SK-N-SH (cell line): ENCODE measurements at regions not wholly inside any gene's neighbourhood (a gene's known extent, or its start where the extent isn't known, plus 50 kb on each side); places are given as distances from the start of the nearest gene placed in this dataset.

Source experiments
- CTCF ChIA-PET: fragments of 300-600, 350-600 bp; formaldehyde crosslinking; extraction: SDS; loops from one replicate; lab custom pipeline; 2021; lab: Yijun Ruan, JAX
- POLR2A ChIA-PET: fragments of 350-600 bp; sonication (Branson Sonifier 250); formaldehyde crosslinking; extraction: SDS; loops from one replicate; lab custom pipeline; 2020; ENCODE audit warnings: antibody characterized with exemption, inconsistent platforms; lab: Yijun Ruan, JAX
- DNase-seq: peaks from one replicate; pipeline ENCODE4 v3.0.0; 2012
- H2AFZ ChIP-seq: fragments of 200-600 bp; sonication (generic); 2 replicates; pipeline ENCODE4 v1.8.1; 2016; ENCODE audit warnings: antibody characterized with exemption, mild to moderate bottlenecking, low read depth
- H3F3A ChIP-seq: fragments of 200-600 bp; sonication (generic); replicated peaks from 2 replicates; pipeline ENCODE3; 2016; ENCODE audit warnings: antibody characterized with exemption, mild to moderate bottlenecking; ENCODE audit not compliant: insufficient read depth
- H3K27ac ChIP-seq, 2 experiments: fragments of 200-500 bp in 1 of 2; fragments of 200-600 bp in 1 of 2; sonication (Bioruptor generic) in 1 of 2; sonication (generic), shearing (Covaris generic) in 1 of 2; 2 replicates each; pipeline versions ENCODE4 v1.5.1 to v1.6.1; 2014 to 2016; ENCODE audit warnings: low read depth in 2 of 2, inconsistent platforms in 1 of 2, low read length in 1 of 2, mild to moderate bottlenecking in 1 of 2, mixed read lengths in 1 of 2
- H3K27me3 ChIP-seq: fragments of 200-600 bp; sonication (generic), shearing (Covaris generic); 2 replicates; pipeline ENCODE4 v1.6.1; 2016; ENCODE audit warnings: mixed run types; ENCODE audit not compliant: insufficient read depth
- H3K36me3 ChIP-seq, 2 experiments: fragments of 200-500 bp in 1 of 2; fragments of 200-600 bp in 1 of 2; sonication (Bioruptor generic) in 1 of 2; sonication (generic) in 1 of 2; replicated peaks in 1 of 2; 2 replicates each; pipeline versions ENCODE3 to v1.5.1; 2014 to 2016; ENCODE audit warnings: low read length in 1 of 2, mild to moderate bottlenecking in 1 of 2; ENCODE audit not compliant: insufficient read depth in 2 of 2, control insufficient read depth in 1 of 2
- H3K4me1 ChIP-seq, 2 experiments: fragments of 200-500 bp in 1 of 2; fragments of 200-600 bp in 1 of 2; sonication (Bioruptor generic) in 1 of 2; sonication (generic), shearing (Covaris generic) in 1 of 2; 2 replicates each; pipeline versions ENCODE4 v1.5.1 to v1.6.1; 2014 to 2016; ENCODE audit warnings: low read depth in 1 of 2, low read length in 1 of 2, mixed run types in 1 of 2; ENCODE audit not compliant: insufficient read depth in 2 of 2, control insufficient read depth in 1 of 2
- H3K4me2 ChIP-seq: fragments of 200-600 bp; sonication (generic), shearing (Covaris generic); 2 replicates; pipeline ENCODE4 v1.6.1; 2017; ENCODE audit warnings: mixed run types
- H3K4me3 ChIP-seq, 2 experiments: fragments of 200-500 bp in 1 of 2; fragments of 200-600 bp in 1 of 2; sonication (Bioruptor generic) in 1 of 2; sonication (generic), shearing (Covaris generic) in 1 of 2; 2 replicates each; pipeline versions ENCODE4 v1.5.1 to v1.8.1; 2014 to 2016; ENCODE audit warnings: low read depth in 2 of 2, inconsistent platforms in 1 of 2, low read length in 1 of 2, mild to moderate bottlenecking in 1 of 2, mixed read lengths in 1 of 2, moderate library complexity in 1 of 2
- H3K79me2 ChIP-seq: fragments of 200-600 bp; sonication (generic); 2 replicates; pipeline ENCODE4 v1.8.1; 2017; ENCODE audit warnings: mild to moderate bottlenecking; ENCODE audit not compliant: insufficient read depth
- H3K9ac ChIP-seq: fragments of 200-600 bp; sonication (generic); 2 replicates; pipeline ENCODE4 v1.6.1; 2017; ENCODE audit warnings: mixed run types
- H3K9me2 ChIP-seq: fragments of 200-600 bp; sonication (generic); 2 replicates; pipeline ENCODE4 v1.6.1; 2017; ENCODE audit warnings: mixed run types
- H3K9me3 ChIP-seq: fragments of 200-600 bp; sonication (generic); 2 replicates; pipeline ENCODE4 v1.6.1; 2017; ENCODE audit warnings: mixed run types, mild to moderate bottlenecking, moderate library complexity
- H4K20me1 ChIP-seq: fragments of 200-600 bp; sonication (generic); 2 replicates; pipeline ENCODE4 v1.6.1; 2017; ENCODE audit warnings: mild to moderate bottlenecking, mixed run types; ENCODE audit not compliant: insufficient read depth
- ELF1 ChIP-seq: IDR thresholded peaks from 2 replicates; pipeline ENCODE4 v1.4.0; 2012
- EP300 ChIP-seq, 2 experiments: IDR thresholded peaks; 2 replicates each; pipeline versions ENCODE4 v1.4.0 to v1.6.1; 2012; ENCODE audit warnings: borderline replicate concordance in 1 of 2, low read depth in 1 of 2, low read length in 1 of 2
- EZH2phosphoT487 ChIP-seq: fragments of 200-600 bp; sonication (generic); IDR thresholded peaks from 2 replicates; pipeline ENCODE4 v1.6.1; 2017; ENCODE audit warnings: low read depth, mixed run types, mild to moderate bottlenecking, antibody characterized with exemption, moderate library complexity, borderline replicate concordance
- FOSL2 ChIP-seq: IDR thresholded peaks from 2 replicates; pipeline ENCODE4 v1.4.0; 2012; ENCODE audit warnings: low read depth, mild to moderate bottlenecking, moderate library complexity, borderline replicate concordance
- FOXJ3 ChIP-seq: sonication (generic); formaldehyde crosslinking; IDR thresholded peaks from 2 replicates; pipeline ENCODE4 v1.5.1; 2020; ENCODE audit warnings: mild to moderate bottlenecking, missing genetic modification reagents
- FOXM1 ChIP-seq: IDR thresholded peaks from 2 replicates; pipeline ENCODE4 v1.4.0; 2012; ENCODE audit warnings: low read depth, mild to moderate bottlenecking
- JUND ChIP-seq: IDR thresholded peaks from 2 replicates; pipeline ENCODE4 v1.4.0; 2012
- RCOR1 ChIP-seq: fragments of 150-350 bp; IDR thresholded peaks from 2 replicates; pipeline ENCODE4 v1.6.1; 2017; ENCODE audit warnings: antibody characterized with exemption, low read length
- RFX5 ChIP-seq: IDR thresholded peaks from 2 replicates; pipeline ENCODE4 v1.6.1; 2012; ENCODE audit warnings: mild to moderate bottlenecking, improper control_type of control experiment, low read length
- SIN3A ChIP-seq: IDR thresholded peaks from 2 replicates; pipeline ENCODE4 v1.6.1; 2012; ENCODE audit warnings: low read depth, mild to moderate bottlenecking, low read length, moderate library complexity, borderline replicate concordance
- TAF1 ChIP-seq: IDR thresholded peaks from 2 replicates; pipeline ENCODE4 v1.6.1; 2012; ENCODE audit warnings: low read depth, mild to moderate bottlenecking, low read length, moderate library complexity, borderline replicate concordance
- TCF12 ChIP-seq: IDR thresholded peaks from 2 replicates; pipeline ENCODE4 v1.4.0; 2012
- YY1 ChIP-seq: IDR thresholded peaks from 2 replicates; pipeline ENCODE4 v1.4.0; 2012; ENCODE audit warnings: low read depth, mild to moderate bottlenecking
- WGBS: methylation state at CpG from one replicate; pipeline ENCODE4 v1.1.6; 2017; ENCODE audit warnings: low lambda C conversion rate; 5-methylcytosine and 5-hydroxymethylcytosine counted together
- TF ChIP-seq, protein P1 (sequence below): fragments of 150-350 bp; IDR thresholded peaks from 2 replicates; pipeline ENCODE4 v1.6.1; 2017; ENCODE audit warnings: antibody characterized with exemption, low read length, low read depth, borderline replicate concordance
- TF ChIP-seq, protein P2 (sequence below): IDR thresholded peaks from 2 replicates; pipeline ENCODE4 v1.4.0; 2012; ENCODE audit warnings: low read depth

GRCh38 chr6:4615891-4616290 is 160.3 kb upstream of the CDYL start:
- ChIA-PET POLR2A (no interaction called here), CTCF (no interaction called here)
- Histone ChIP-seq H3K9me2 (no peaks in the 10 kb centered on the region), H3K9ac (no peak overlapping the region), H3K27ac (no peak overlapping the region), H3K79me2 (no peaks in the 10 kb centered on the region), H3K9me3 (no peaks in the 10 kb centered on the region), H3K27me3 (peaks cover 6% of the 10 kb centered on the region; the same call in 1 of the 2 replicates), H3K4me3 (no peak overlapping the region), H3K4me2 (no peak overlapping the region), H3F3A (no peaks in the 10 kb centered on the region), H2AFZ (no peak overlapping the region), H3K4me1 (no peaks in the 10 kb centered on the region), H3K36me3 (no peaks in the 10 kb centered on the region), H4K20me1 (no peaks in the 10 kb centered on the region)
- TF ChIP-seq, protein P1, sequence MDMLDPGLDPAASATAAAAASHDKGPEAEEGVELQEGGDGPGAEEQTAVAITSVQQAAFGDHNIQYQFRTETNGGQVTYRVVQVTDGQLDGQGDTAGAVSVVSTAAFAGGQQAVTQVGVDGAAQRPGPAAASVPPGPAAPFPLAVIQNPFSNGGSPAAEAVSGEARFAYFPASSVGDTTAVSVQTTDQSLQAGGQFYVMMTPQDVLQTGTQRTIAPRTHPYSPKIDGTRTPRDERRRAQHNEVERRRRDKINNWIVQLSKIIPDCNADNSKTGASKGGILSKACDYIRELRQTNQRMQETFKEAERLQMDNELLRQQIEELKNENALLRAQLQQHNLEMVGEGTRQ, result no peak
- no peak for TF ChIP-seq JUND
- TF ChIP-seq EP300 (IDR thresholded peaks at IDR 0.05; ENCODE audit: borderline replicate concordance in 1 of 2, low read depth in 1 of 2, low read length in 1 of 2), result no peak
- no peak for TF ChIP-seq SIN3A
- TF ChIP-seq FOSL2, result no peak
- no peak for TF ChIP-seq EZH2phosphoT487
- TF ChIP-seq TCF12, result no peak
- no peak for TF ChIP-seq FOXM1
- TF ChIP-seq FOXJ3 (CRISPR knock-in tag), result no peak
- no peak for TF ChIP-seq ELF1
- TF ChIP-seq YY1, result no peak
- TF ChIP-seq TAF1, result no peak
- no peak for TF ChIP-seq RCOR1
- no peak for DNase-seq
- 20% methylated on average over 3 of the region's 3 CpGs for WGBS

- ChIA-PET POLR2A (no interaction called here), CTCF (interaction anchor here (0.9 kb wide), 1 partner anchor 25 kb away, joined by 3 read pairs; no protein-coding TSS in a partner anchor)
- H2AFZ ChIP-seq, result no peak overlapping the region
- no peaks in the 10 kb centered on the region; a peak in 1 of 4 replicates for H3K4me1 ChIP-seq
- peaks cover 6% of the 10 kb centered on the region; the same call in 1 of the 2 replicates for H3K27me3 ChIP-seq
- H3K27ac ChIP-seq, result no peak overlapping the region
- no peaks in the 10 kb centered on the region for H3F3A ChIP-seq
- no peaks in the 10 kb centered on the region for H3K9me3 ChIP-seq
- no peaks in the 10 kb centered on the region for H3K9me2 ChIP-seq
- H3K36me3 ChIP-seq, result no peaks in the 10 kb centered on the region
- H3K79me2 ChIP-seq, result no peaks in the 10 kb centered on the region
- WGBS, result 7% methylated on average over 4 of the region's 6 CpGs
- DNase-seq, result no peak
- H3K9ac ChIP-seq, result no peak overlapping the region
- H4K20me1 ChIP-seq, result no peaks in the 10 kb centered on the region
- no peak overlapping the region for H3K4me3 ChIP-seq
- H3K4me2 ChIP-seq, result no peak overlapping the region
- TF ChIP-seq, protein P2, sequence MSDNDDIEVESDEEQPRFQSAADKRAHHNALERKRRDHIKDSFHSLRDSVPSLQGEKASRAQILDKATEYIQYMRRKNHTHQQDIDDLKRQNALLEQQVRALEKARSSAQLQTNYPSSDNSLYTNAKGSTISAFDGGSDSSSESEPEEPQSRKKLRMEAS, result no peak
- TF ChIP-seq, protein P1, result no peak
- no peak for TF ChIP-seq FOXJ3 (CRISPR knock-in tag)
- no peak for TF ChIP-seq RFX5
- no peak for TF ChIP-seq ELF1
Measured at GRCh38 chr6:4615231-4615630, 161.0 kb upstream of the CDYL start.
